ENCODE measurements at regions not wholly inside any gene's neighbourhood (a gene's known extent, or its start where the extent isn't known, plus 50 kb on each side); places are given as distances from the start of the nearest gene placed in this dataset.

DNA sequence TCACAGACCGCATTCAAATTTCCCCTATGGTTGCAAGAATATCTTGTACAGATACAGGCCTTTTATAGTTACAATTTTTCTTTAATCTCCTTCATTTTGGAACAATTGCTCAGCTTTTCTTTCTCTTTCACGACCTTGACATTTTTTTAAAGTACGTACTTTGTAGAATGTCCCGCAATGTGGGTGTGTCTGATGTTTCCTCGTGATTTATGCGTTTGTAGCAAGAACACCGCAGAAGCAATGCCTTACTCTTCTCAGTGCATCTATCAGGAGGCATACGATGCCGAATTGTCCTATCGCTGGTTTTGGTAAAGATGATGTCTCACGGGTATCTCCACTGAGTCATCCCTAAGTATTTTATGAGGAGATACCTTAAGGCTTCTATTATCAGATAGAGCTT is 76.9 kb upstream of the RALGPS2 start:
- 98% methylated on average over 11 of the region's 11 CpGs for WGBS (ENCODE audit: insufficient coverage, low coverage, low lambda C conversion rate, missing lambda C conversion rate)

DNA sequence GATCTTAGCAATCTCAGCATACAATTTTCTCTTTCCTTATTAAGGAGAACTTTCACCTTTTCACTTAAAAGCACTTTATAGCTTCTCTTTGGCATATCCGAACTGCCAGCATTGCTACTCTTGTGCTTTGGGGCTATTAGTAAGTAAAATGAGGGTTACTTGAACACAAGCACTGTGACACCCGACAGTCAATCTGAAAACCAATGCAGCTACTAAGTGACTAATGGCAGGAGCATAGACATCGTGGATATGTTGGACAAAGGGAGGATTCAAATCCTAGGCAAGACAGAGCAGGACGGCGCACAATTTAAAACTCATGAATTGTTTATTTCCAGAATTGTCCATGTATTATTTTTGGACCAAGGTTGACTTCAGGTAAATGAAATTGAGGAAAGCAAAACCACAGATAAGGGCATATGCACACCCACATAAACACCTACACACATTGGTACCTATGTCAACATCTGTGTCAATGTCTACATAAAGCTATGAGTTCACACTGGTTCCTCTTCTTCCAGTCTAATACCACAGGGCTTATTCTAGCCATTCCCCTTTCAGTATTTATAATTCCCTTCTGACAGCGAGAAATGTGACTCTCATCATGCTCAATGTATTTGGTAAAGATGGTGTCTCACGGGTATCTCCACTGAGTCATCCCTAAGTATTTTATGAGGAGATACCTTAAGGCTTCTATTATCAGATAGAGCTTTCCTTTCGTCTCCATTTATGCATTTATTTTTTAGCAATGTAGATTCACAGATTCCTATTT is 75.3 kb upstream of the RALGPS2 start:
- TF ChIP-seq POLR2A (IDR thresholded peaks at IDR 0.05), result no peak
- TF ChIP-seq, protein P1, sequence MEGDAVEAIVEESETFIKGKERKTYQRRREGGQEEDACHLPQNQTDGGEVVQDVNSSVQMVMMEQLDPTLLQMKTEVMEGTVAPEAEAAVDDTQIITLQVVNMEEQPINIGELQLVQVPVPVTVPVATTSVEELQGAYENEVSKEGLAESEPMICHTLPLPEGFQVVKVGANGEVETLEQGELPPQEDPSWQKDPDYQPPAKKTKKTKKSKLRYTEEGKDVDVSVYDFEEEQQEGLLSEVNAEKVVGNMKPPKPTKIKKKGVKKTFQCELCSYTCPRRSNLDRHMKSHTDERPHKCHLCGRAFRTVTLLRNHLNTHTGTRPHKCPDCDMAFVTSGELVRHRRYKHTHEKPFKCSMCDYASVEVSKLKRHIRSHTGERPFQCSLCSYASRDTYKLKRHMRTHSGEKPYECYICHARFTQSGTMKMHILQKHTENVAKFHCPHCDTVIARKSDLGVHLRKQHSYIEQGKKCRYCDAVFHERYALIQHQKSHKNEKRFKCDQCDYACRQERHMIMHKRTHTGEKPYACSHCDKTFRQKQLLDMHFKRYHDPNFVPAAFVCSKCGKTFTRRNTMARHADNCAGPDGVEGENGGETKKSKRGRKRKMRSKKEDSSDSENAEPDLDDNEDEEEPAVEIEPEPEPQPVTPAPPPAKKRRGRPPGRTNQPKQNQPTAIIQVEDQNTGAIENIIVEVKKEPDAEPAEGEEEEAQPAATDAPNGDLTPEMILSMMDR (IDR thresholded peaks at IDR 0.05), result no peak
- intact Hi-C loops (cut with DNase I), result no loop called here
- Histone ChIP-seq H3K4me3 (no peak overlapping the region), H3K4me1 (peaks cover 0 to 10% (median 0%) of the 10 kb centered on the region in 4 donors), H3K27me3 (no peaks in the 10 kb centered on the region), H3K27ac (no peak overlapping the region), H3K9me3 (no peaks in the 10 kb centered on the region), H3K36me3 (no peaks in the 10 kb centered on the region)
- DNase-seq (no peak), ATAC-seq (no peak)
- WGBS (ENCODE audit: insufficient coverage, low coverage, low lambda C conversion rate, missing lambda C conversion rate), result 86% methylated on average over 7 of the region's 8 CpGs

More for the DNA sequence above, 76.9 kb upstream of the RALGPS2 start:
- no peaks in the 10 kb centered on the region for H3K9me3 ChIP-seq
- no peak for ATAC-seq
- DNase-seq, result no peak
- H3K4me1 ChIP-seq, result peaks cover 0 to 22% (median 6%) of the 10 kb centered on the region in 4 donors
- no peak overlapping the region for H3K4me3 ChIP-seq
- no peak overlapping the region for H3K27ac ChIP-seq
- H3K27me3 ChIP-seq, result no peaks in the 10 kb centered on the region
- intact Hi-C loops (cut with DNase I), result no loop called here
- TF ChIP-seq, protein P1 (IDR thresholded peaks at IDR 0.05), result no peak
- no peak for TF ChIP-seq POLR2A (IDR thresholded peaks at IDR 0.05)
- H3K36me3 ChIP-seq, result no peaks in the 10 kb centered on the region

DNA sequence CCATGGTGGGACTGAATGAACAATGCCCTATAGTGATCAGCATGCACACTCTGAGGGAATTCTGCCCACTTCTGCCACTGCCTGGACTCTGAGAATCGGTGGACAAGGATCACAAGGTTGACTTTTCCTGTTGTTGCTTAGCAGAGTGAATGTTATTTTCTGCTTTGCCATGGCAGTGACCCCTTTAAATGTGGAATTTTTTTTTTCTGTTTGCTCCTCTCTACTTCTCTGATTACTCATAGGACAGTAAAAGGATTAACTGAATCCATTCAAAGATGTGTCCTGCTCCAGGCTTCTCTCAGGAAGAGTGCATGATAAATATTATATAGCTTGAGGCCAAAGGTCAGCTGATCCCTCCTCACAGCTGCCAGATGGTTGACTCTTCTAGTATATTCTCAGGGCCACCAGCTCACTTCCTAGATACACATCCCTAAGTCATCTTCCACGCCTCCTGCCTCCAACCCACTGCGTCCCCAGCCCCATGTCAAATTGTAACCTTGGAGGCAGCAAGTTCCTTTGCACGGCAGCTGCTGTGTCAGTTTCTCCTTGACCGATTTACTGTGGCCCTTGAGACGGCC is 74.0 kb upstream of the RALGPS2 start:
- Histone ChIP-seq H3K4me1 (peaks cover 0 to 11% (median 0%) of the 10 kb centered on the region in 4 donors), H3K27ac (no peak overlapping the region), H3K27me3 (no peaks in the 10 kb centered on the region), H3K4me3 (no peak overlapping the region), H3K36me3 (no peaks in the 10 kb centered on the region), H3K9me3 (no peaks in the 10 kb centered on the region)
- 86% methylated on average over 6 of the region's 6 CpGs for WGBS (ENCODE audit: insufficient coverage, low coverage, low lambda C conversion rate, missing lambda C conversion rate)
- ATAC-seq (no peak), DNase-seq (no peak)
- intact Hi-C loops (cut with DNase I), result no loop called here
- TF ChIP-seq, protein P1 (IDR thresholded peaks at IDR 0.05), result no peak
- no peak for TF ChIP-seq POLR2A (IDR thresholded peaks at IDR 0.05)

DNA sequence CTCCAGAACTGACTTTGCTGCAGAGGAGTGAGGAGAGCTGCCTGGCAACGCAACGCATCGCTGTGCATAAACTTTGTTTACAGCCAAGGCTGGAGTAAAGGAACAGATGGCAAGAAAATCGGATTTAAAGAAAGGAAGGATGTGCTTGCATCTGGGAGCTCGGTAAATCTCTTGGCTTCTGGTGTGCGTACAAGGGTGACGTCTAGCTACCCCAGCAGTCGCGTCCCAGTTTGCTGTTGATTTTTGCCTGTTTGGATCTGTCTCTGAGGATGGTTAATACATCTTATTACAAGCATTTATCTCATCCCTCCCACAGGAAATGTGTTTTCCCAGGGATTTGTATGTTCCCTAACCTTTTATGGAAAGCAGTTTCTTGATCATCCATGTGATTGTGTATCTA is 73.3 kb upstream of the RALGPS2 start:
- no peaks in the 10 kb centered on the region for H3K36me3 ChIP-seq
- TF ChIP-seq, protein P1 (IDR thresholded peaks at IDR 0.05), result no peak
- intact Hi-C loops (cut with DNase I), result no loop called here
- ATAC-seq, result no peak
- H3K4me1 ChIP-seq, result peaks cover 0 to 12% (median 0%) of the 10 kb centered on the region in 4 donors
- 87% methylated on average over 6 of the region's 9 CpGs for WGBS (ENCODE audit: insufficient coverage, low coverage, low lambda C conversion rate, missing lambda C conversion rate)
- no peak for DNase-seq
- H3K27ac ChIP-seq, result no peak overlapping the region
- H3K9me3 ChIP-seq, result no peaks in the 10 kb centered on the region
- H3K4me3 ChIP-seq, result no peak overlapping the region
- no peaks in the 10 kb centered on the region for H3K27me3 ChIP-seq
